GM19043 (cell line): ENCODE measurements at regions not wholly inside any gene's neighbourhood (a gene's known extent, or its start where the extent isn't known, plus 50 kb on each side); places are given as distances from the start of the nearest gene placed in this dataset.
"Not testable (repeated sequence)": the region's sequence is repeated elsewhere in the genome, so short reads cannot be mapped to it uniquely, and the experiment has no call there.

Source experiments
- ATAC-seq: cut with Tn5 transposase; IDR thresholded peaks from one replicate; pipeline ENCODE4 v1.9.1; 2021; ENCODE audit warnings: low read depth; ENCODE audit not compliant: unreplicated experiment

GRCh38 chr3:140859592-140860336 is 81.9 kb upstream of the SLC25A36 start:
- ATAC-seq: no peak

GRCh38 chr3:140863580-140864009 is 78.0 kb upstream of the SLC25A36 start:
- no peak for ATAC-seq

GRCh38 chr3:140870351-140870750 is 71.3 kb upstream of the SLC25A36 start:
- no peak for ATAC-seq

GRCh38 chr3:140871022-140871421 is 70.6 kb upstream of the SLC25A36 start:
- no peak for ATAC-seq

- not testable (repeated sequence) for ATAC-seq
Observed at GRCh38 chr3:140872165-140872564, 69.5 kb upstream of the SLC25A36 start.

- ATAC-seq: no peak
Observed at GRCh38 chr3:140883428-140884040, 58.1 kb upstream of the SLC25A36 start.

- ATAC-seq: not testable (repeated sequence)
Observed at GRCh38 chr3:140885697-140886096, 55.9 kb upstream of the SLC25A36 start.
